Mesothelial cell of epicardium (in vitro differentiated cells): ENCODE measurements at regions not wholly inside any gene's neighbourhood (a gene's known extent, or its start where the extent isn't known, plus 50 kb on each side); places are given as distances from the start of the nearest gene placed in this dataset.
"Not testable (repeated sequence)": the region's sequence is repeated elsewhere in the genome, so short reads cannot be mapped to it uniquely, and the experiment has no call there.

Experiments used
- DNase-seq, 2 experiments: peaks; one replicate each; pipeline ENCODE4 v3.0.0; 2021; ENCODE audit warnings: low spot score in 2 of 2; ENCODE audit not compliant: unreplicated experiment in 2 of 2
- H3K27ac Mint-ChIP-seq: 2 replicates; pipeline ENCODE4 v1.8.0; 2021; ENCODE audit warnings: mixed read lengths
- H3K27me3 Mint-ChIP-seq: 2 replicates; pipeline ENCODE4 v1.8.0; 2021; ENCODE audit warnings: low read depth, mixed read lengths
- H3K36me3 Mint-ChIP-seq: 2 replicates; pipeline ENCODE4 v1.8.0; 2021; ENCODE audit warnings: mixed read lengths
- H3K4me1 Mint-ChIP-seq: 2 replicates; pipeline ENCODE4 v1.8.0; 2021; ENCODE audit warnings: mixed read lengths
- H3K4me3 Mint-ChIP-seq: 2 replicates; pipeline ENCODE4 v1.8.0; 2021; ENCODE audit warnings: mild to moderate bottlenecking, moderate library complexity, mixed read lengths
- H3K9me3 Mint-ChIP-seq: 2 replicates; pipeline ENCODE4 v1.8.0; 2021; ENCODE audit warnings: mixed read lengths
- TF ChIP-seq, protein P1 (sequence below): fragments of 200-600 bp; sonication (generic); IDR thresholded peaks from one replicate; pipeline ENCODE4 v1.5.0; 2021; ENCODE audit warnings: antibody characterized with exemption; ENCODE audit not compliant: unreplicated experiment

DNA sequence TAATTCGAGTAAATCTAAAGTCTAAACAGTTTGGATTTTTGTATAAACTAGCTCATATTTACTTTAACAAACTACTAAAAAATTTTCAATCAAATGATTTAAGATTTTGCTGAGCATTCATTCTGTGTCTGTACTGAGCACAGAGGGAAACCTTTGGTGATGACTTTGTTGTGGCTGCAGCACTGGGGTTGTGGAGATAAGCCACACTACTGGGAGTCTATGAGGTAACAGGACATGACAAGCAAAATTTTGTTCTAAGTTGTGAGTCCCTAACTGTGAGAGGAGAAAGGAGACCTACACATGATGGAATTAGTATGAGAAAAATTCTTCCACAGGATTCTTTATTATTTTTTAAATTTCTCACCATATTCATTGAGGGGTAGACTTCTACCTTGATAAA lies 933.7 kb upstream of the LRATD1 start:
- DNase-seq = no peak
- no peak overlapping the region for H3K27ac Mint-ChIP-seq
- H3K36me3 Mint-ChIP-seq = no peaks in the 10 kb centered on the region
- no peak overlapping the region for H3K4me3 Mint-ChIP-seq
- no peaks in the 10 kb centered on the region for H3K4me1 Mint-ChIP-seq
- H3K27me3 Mint-ChIP-seq = no peaks in the 10 kb centered on the region
- TF ChIP-seq, protein P1, sequence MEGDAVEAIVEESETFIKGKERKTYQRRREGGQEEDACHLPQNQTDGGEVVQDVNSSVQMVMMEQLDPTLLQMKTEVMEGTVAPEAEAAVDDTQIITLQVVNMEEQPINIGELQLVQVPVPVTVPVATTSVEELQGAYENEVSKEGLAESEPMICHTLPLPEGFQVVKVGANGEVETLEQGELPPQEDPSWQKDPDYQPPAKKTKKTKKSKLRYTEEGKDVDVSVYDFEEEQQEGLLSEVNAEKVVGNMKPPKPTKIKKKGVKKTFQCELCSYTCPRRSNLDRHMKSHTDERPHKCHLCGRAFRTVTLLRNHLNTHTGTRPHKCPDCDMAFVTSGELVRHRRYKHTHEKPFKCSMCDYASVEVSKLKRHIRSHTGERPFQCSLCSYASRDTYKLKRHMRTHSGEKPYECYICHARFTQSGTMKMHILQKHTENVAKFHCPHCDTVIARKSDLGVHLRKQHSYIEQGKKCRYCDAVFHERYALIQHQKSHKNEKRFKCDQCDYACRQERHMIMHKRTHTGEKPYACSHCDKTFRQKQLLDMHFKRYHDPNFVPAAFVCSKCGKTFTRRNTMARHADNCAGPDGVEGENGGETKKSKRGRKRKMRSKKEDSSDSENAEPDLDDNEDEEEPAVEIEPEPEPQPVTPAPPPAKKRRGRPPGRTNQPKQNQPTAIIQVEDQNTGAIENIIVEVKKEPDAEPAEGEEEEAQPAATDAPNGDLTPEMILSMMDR = no peak
- H3K9me3 Mint-ChIP-seq = peaks cover 9% of the 10 kb centered on the region

DNA sequence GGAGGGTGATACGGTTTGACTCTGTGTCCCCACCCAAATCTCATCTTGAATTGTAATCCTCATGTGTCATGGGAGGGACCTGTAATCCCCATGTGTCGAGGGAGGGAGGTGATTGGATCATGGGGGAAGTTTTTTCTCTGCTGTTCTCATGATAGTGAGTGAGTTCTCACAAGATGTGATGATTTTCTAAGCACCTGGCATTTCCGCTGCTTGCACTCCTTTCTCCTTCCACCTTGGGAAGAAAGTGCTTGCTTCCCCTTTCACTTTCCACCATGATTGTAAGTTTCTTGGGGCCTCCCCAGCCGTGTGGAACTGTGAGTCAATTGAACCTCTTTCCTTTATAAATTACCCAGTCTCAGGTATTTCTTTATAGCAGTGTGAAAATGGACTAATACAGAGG lies 932.6 kb upstream of the LRATD1 start:
- H3K27ac Mint-ChIP-seq, H3K4me3 Mint-ChIP-seq, DNase-seq, H3K36me3 Mint-ChIP-seq, H3K27me3 Mint-ChIP-seq, H3K4me1 Mint-ChIP-seq, H3K9me3 Mint-ChIP-seq: not testable (repeated sequence)

DNA sequence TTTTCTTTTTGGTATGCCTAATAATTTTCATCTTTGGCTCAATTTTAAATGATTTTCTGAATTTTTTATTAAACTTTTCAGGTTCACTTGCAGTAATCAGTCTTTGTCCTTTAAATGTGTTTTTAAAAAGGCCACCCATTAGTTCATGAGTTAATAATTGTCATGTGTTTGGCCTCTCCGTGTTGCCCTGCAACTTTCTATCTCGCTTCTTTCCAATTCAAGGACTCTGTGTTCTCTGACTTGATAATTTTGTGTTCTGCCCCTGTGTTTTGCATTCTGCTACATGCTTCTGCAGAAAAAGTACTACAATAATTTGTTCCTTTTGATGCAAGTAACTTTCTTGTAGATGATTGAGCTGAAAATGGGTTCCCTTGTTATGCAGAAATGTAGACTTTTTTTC lies 921.4 kb upstream of the LRATD1 start:
- H3K36me3 Mint-ChIP-seq = no peaks in the 10 kb centered on the region
- no peak overlapping the region for H3K4me3 Mint-ChIP-seq
- no peak for DNase-seq
- peaks cover 4% of the 10 kb centered on the region for H3K4me1 Mint-ChIP-seq
- TF ChIP-seq, protein P1 = no peak
- H3K9me3 Mint-ChIP-seq = peaks cover 5% of the 10 kb centered on the region
- no peak overlapping the region for H3K27ac Mint-ChIP-seq
- H3K27me3 Mint-ChIP-seq = no peaks in the 10 kb centered on the region

DNA sequence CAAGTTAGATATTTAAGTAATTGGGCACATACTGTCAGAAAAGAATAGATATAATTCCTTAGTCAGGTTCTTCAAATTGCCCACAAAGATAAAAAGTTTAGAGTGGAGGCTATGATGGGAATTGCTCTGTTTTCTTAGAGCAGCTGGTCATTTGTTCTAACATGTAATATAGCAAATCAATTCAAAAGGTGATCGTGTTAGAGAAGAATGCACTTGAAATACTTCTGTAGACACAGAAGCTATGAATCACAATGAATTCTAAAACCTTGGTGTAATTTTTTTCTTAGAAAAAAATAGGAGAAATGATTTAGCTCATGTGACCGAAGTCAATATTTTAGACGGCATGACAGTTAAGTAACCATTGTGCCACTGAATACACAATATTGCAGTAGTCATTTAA lies 918.1 kb upstream of the LRATD1 start:
- Mint-ChIP-seq H3K4me3 (no peak overlapping the region), H3K4me1 (no peaks in the 10 kb centered on the region), H3K36me3 (no peaks in the 10 kb centered on the region), H3K27me3 (no peaks in the 10 kb centered on the region), H3K27ac (no peak overlapping the region), H3K9me3 (peaks cover 7% of the 10 kb centered on the region)
- DNase-seq = no peak
- TF ChIP-seq, protein P1 = no peak

DNA sequence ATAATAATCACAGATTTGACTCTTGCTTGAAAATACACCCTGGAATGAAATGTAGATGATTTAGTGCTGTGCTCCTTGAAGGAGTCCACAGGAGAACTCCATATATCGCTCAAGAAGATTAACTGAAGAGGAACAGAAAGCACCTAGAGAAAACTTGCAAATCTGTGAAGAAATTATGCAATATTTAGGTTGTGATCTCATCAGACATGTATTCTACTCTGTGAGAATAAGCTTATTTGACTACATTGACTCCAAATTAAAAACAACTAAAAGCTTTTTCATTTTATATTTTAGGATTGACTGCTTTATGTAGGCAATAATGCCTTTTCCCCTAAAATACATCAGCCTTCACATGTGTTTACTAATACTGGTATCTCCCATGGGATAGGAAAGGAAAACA lies 906.6 kb upstream of the LRATD1 start:
- no peak for DNase-seq
- no peaks in the 10 kb centered on the region for H3K36me3 Mint-ChIP-seq
- TF ChIP-seq, protein P1 = no peak
- H3K4me3 Mint-ChIP-seq = no peak overlapping the region
- no peaks in the 10 kb centered on the region for H3K4me1 Mint-ChIP-seq
- H3K27ac Mint-ChIP-seq = no peak overlapping the region
- H3K9me3 Mint-ChIP-seq = peaks cover 9% of the 10 kb centered on the region
- H3K27me3 Mint-ChIP-seq = no peaks in the 10 kb centered on the region

DNA sequence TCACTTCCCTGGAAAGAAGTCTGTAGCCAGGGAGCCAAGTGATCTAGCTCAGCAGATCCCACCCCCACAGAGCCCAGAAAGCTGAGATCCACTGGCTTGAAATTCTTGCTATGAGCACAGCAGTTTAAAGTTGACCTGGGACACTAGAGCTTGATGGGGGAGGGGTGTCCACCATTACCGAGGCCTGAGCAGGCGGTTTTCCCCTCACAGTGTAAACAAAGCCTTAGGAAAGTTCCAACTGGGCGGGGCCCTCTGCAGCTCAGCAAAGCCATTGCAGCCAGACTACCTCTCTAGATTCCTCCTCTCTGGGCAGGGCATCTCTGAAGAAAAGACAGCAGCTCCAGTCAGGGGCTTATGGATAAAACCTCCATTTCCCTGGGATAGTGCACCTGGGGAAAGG lies 887.2 kb upstream of the LRATD1 start:
- Mint-ChIP-seq H3K27ac (no peak overlapping the region), H3K27me3 (no peaks in the 10 kb centered on the region), H3K36me3 (no peaks in the 10 kb centered on the region), H3K4me1 (no peaks in the 10 kb centered on the region), H3K4me3 (no peak overlapping the region), H3K9me3 (peaks cover 47% of the 10 kb centered on the region)
- TF ChIP-seq, protein P1 = no peak
- no peak for DNase-seq
